Calu3 (cell line): ENCODE measurements at regions not wholly inside any gene's neighbourhood (a gene's known extent, or its start where the extent isn't known, plus 50 kb on each side); places are given as distances from the start of the nearest gene placed in this dataset.

ENCODE experiments used
- BruUV-seq: library from RNA; stranded (reverse); fragments of 400-500 nt; replicated peaks from 2 replicates; lab custom pipeline; 2021; lab: Mats Ljungman, UMichigan
- CTCF ChIA-PET: fragments of 300-600 bp; sonication (Branson Sonifier 250); formaldehyde crosslinking; loops from one replicate; lab custom pipeline; 2022; ENCODE audit warnings: antibody characterized with exemption; lab: Charles Lee
- DNase-seq: peaks from one replicate; pipeline ENCODE4 v3.0.0; 2022
- H3K27ac Mint-ChIP-seq: one replicate; pipeline ENCODE4 v1.8.0; 2022; ENCODE audit warnings: mixed read lengths; ENCODE audit not compliant: unreplicated experiment
- H3K27me3 Mint-ChIP-seq: one replicate; pipeline ENCODE4 v1.8.0; 2022; ENCODE audit warnings: mixed read lengths; ENCODE audit not compliant: unreplicated experiment
- H3K36me3 Mint-ChIP-seq: one replicate; pipeline ENCODE4 v1.8.0; 2022; ENCODE audit warnings: mild to moderate bottlenecking, moderate library complexity, mixed read lengths; ENCODE audit not compliant: insufficient read depth, unreplicated experiment
- H3K4me1 Mint-ChIP-seq: one replicate; pipeline ENCODE4 v1.8.0; 2022; ENCODE audit warnings: mild to moderate bottlenecking, low read depth, mixed read lengths; ENCODE audit not compliant: unreplicated experiment
- H3K4me3 Mint-ChIP-seq: one replicate; pipeline ENCODE4 v1.8.0; 2022; ENCODE audit warnings: mild to moderate bottlenecking, low read depth, moderate library complexity, mixed read lengths; ENCODE audit not compliant: unreplicated experiment
- H3K9me3 Mint-ChIP-seq: one replicate; pipeline ENCODE4 v1.8.0; 2022; ENCODE audit warnings: low read depth, mixed read lengths; ENCODE audit not compliant: unreplicated experiment
- intact Hi-C: fragments of 100-400 bp; cut with micrococcal nuclease; formaldehyde crosslinking; loops from one replicate; pipeline ENCODE4 v1.10.0; 2022; ENCODE audit not compliant: unreplicated experiment
- TF ChIP-seq, protein P1 (sequence below): fragments of 200-600 bp; IDR thresholded peaks from one replicate; pipeline ENCODE4 v1.8.0; 2022; ENCODE audit warnings: antibody characterized with exemption; ENCODE audit not compliant: unreplicated experiment

DNA sequence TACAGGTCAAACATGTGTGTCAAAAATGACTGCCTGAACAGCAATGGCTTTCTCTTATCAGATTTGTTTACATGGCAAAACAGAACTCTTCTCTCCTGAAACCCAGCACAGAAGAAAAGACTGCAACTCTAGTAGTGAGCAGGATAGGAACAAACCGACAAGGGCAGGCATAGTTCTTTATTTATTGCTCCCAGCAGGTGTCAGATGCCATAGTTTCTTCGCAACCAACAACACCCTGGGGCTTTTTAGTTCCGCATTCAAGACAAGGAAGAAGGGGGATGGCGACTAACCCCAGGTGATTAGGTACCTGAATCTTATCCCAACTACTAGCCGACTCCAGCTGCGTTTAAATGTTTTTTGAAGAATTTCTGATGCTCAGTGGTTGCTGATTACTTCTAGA, 367.5 kb upstream of the FIGN start:
- DNase-seq: no peak
- no peak overlapping the region for H3K27ac Mint-ChIP-seq
- no peaks in the 10 kb centered on the region for H3K27me3 Mint-ChIP-seq
- intact Hi-C loops: no loop called here
- H3K9me3 Mint-ChIP-seq: no peaks in the 10 kb centered on the region
- BruUV-seq: no TSS peak
- no peaks in the 10 kb centered on the region for H3K4me1 Mint-ChIP-seq
- CTCF ChIA-PET: no interaction called here
- no peak overlapping the region for H3K4me3 Mint-ChIP-seq
- no peaks in the 10 kb centered on the region for H3K36me3 Mint-ChIP-seq
- TF ChIP-seq, protein P1, sequence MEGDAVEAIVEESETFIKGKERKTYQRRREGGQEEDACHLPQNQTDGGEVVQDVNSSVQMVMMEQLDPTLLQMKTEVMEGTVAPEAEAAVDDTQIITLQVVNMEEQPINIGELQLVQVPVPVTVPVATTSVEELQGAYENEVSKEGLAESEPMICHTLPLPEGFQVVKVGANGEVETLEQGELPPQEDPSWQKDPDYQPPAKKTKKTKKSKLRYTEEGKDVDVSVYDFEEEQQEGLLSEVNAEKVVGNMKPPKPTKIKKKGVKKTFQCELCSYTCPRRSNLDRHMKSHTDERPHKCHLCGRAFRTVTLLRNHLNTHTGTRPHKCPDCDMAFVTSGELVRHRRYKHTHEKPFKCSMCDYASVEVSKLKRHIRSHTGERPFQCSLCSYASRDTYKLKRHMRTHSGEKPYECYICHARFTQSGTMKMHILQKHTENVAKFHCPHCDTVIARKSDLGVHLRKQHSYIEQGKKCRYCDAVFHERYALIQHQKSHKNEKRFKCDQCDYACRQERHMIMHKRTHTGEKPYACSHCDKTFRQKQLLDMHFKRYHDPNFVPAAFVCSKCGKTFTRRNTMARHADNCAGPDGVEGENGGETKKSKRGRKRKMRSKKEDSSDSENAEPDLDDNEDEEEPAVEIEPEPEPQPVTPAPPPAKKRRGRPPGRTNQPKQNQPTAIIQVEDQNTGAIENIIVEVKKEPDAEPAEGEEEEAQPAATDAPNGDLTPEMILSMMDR: no peak

- H3K36me3 Mint-ChIP-seq: no peaks in the 10 kb centered on the region
- no peak overlapping the region for H3K4me3 Mint-ChIP-seq
- TF ChIP-seq, protein P1: no peak
- H3K27ac Mint-ChIP-seq: no peak overlapping the region
- no peaks in the 10 kb centered on the region for H3K4me1 Mint-ChIP-seq
- CTCF ChIA-PET: no interaction called here
- no TSS peak for BruUV-seq
- DNase-seq: no peak
- H3K27me3 Mint-ChIP-seq: no peaks in the 10 kb centered on the region
- H3K9me3 Mint-ChIP-seq: no peaks in the 10 kb centered on the region
- intact Hi-C loops: no loop called here
Measured at GRCh38 chr2:164102366-164102765, 366.6 kb upstream of the FIGN start.

DNA sequence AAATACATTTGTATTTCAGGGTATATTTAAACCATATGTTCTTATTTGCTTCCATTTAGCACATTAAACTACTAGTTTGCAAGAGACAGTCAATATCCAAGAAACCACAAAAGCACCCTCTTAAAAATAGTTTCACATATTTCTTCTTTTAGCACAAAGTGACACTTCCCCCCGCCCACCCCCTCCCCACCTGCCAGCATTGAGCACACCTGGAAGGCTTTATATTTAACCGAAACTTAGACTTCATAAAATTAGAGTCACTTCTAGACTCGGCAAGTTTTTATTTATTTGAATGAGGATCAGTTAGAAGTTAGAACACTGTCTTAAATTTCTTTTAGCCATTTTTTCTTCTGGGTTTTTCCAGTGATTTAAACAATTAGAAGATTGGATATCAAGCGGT, 355.9 kb upstream of the FIGN start:
- intact Hi-C loops: no loop called here
- CTCF ChIA-PET: no interaction called here
- no peak overlapping the region for H3K4me3 Mint-ChIP-seq
- no peak overlapping the region for H3K27ac Mint-ChIP-seq
- H3K9me3 Mint-ChIP-seq: no peaks in the 10 kb centered on the region
- no peaks in the 10 kb centered on the region for H3K36me3 Mint-ChIP-seq
- BruUV-seq: no TSS peak
- TF ChIP-seq, protein P1: no peak
- no peaks in the 10 kb centered on the region for H3K4me1 Mint-ChIP-seq
- no peak for DNase-seq
- no peaks in the 10 kb centered on the region for H3K27me3 Mint-ChIP-seq

DNA sequence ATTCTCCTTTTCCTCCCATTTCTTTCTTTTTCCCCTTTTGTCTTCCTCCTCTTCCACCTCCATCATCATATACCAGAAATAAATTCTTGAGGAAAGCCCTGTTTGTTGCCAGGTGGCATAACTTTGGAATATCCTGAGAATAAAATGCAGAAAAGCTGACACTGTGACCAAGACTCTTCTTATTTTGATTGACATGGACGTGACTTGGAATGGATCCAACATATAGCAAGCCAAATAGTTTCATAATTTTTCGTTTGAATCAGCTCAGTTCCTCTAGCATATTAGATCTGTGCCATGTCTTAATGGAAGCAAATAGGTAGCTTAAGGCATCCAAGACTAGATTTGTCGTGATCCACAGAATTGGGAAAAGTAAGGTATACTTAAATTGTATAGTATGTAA, 354.7 kb upstream of the FIGN start:
- H3K27ac Mint-ChIP-seq: no peak overlapping the region
- TF ChIP-seq, protein P1: no peak
- H3K4me1 Mint-ChIP-seq: no peaks in the 10 kb centered on the region
- BruUV-seq: no TSS peak
- intact Hi-C loops: no loop called here
- H3K4me3 Mint-ChIP-seq: no peak overlapping the region
- H3K36me3 Mint-ChIP-seq: no peaks in the 10 kb centered on the region
- CTCF ChIA-PET: interaction anchor here (0.6 to 0.8 kb wide), 2 partner anchors 18 to 20 kb away, joined by 3 read pairs; no protein-coding TSS in a partner anchor
- no peak for DNase-seq
- H3K27me3 Mint-ChIP-seq: no peaks in the 10 kb centered on the region
- no peaks in the 10 kb centered on the region for H3K9me3 Mint-ChIP-seq
